GM23338 (cell line): ENCODE measurements at regions not wholly inside any gene's neighbourhood (a gene's known extent, or its start where the extent isn't known, plus 50 kb on each side); places are given as distances from the start of the nearest gene placed in this dataset.

Experiments
- ATAC-seq: fragments of 200-7000 bp; cut with Tn5 transposase; 3 replicates; pipeline ENCODE4 v1.9.1; 2020
- DNase-seq: peaks from one replicate; pipeline ENCODE4 v3.0.0-alpha.2; 2015; ENCODE audit warnings: low spot score
- H2AFZ ChIP-seq: fragments of 200-600 bp; sonication (generic); 2 replicates; pipeline ENCODE4 v1.8.0; 2016; ENCODE audit warnings: antibody characterized with exemption, mild to moderate bottlenecking, moderate library complexity
- H3F3A ChIP-seq: fragments of 200-600 bp; sonication (generic); replicated peaks from 2 replicates; pipeline ENCODE4 v1.8.0; 2017; ENCODE audit warnings: antibody characterized with exemption, mixed run types, low read depth
- H3K27ac ChIP-seq: fragments of 200-600 bp; sonication (generic); 2 replicates; pipeline ENCODE4 v1.6.1; 2016; ENCODE audit warnings: low read depth
- H3K27me3 ChIP-seq: fragments of 200-600 bp; sonication (generic); 2 replicates; pipeline ENCODE4 v1.8.0; 2016; ENCODE audit warnings: mild to moderate bottlenecking, mixed run types, moderate library complexity; ENCODE audit not compliant: insufficient read depth
- H3K36me3 ChIP-seq: fragments of 200-600 bp; sonication (generic); 2 replicates; pipeline ENCODE4 v1.8.0; 2016; ENCODE audit warnings: mild to moderate bottlenecking; ENCODE audit not compliant: insufficient read depth
- H3K4me1 ChIP-seq: fragments of 200-600 bp; sonication (generic); 2 replicates; pipeline ENCODE4 v1.8.0; 2016; ENCODE audit warnings: mild to moderate bottlenecking, moderate library complexity; ENCODE audit not compliant: insufficient read depth
- H3K4me2 ChIP-seq: fragments of 200-600 bp; sonication (generic); 2 replicates; pipeline ENCODE4 v1.7.1; 2017; ENCODE audit warnings: mixed run types
- H3K4me3 ChIP-seq: fragments of 200-600 bp; sonication (generic); 2 replicates; pipeline ENCODE4 v1.6.1; 2016; ENCODE audit warnings: mixed run types
- H3K79me2 ChIP-seq: fragments of 200-600 bp; sonication (generic); replicated peaks from 2 replicates; pipeline ENCODE4 v1.8.0; 2017; ENCODE audit warnings: mild to moderate bottlenecking; ENCODE audit not compliant: insufficient read depth
- H3K9me2 ChIP-seq: fragments of 200-600 bp; sonication (generic); 2 replicates; pipeline ENCODE4 v1.8.0; 2017; ENCODE audit not compliant: insufficient read depth
- H4K20me1 ChIP-seq: fragments of 200-600 bp; sonication (generic); replicated peaks from 2 replicates; pipeline ENCODE4 v1.8.0; 2017; ENCODE audit warnings: mild to moderate bottlenecking; ENCODE audit not compliant: insufficient read depth
- H3K27ac Mint-ChIP-seq: 2 replicates; pipeline ENCODE4 v1.8.0; 2020; ENCODE audit warnings: inconsistent platforms, mild to moderate bottlenecking, moderate library complexity, mixed read lengths
- H3K27me3 Mint-ChIP-seq: 3 replicates; pipeline ENCODE4 v1.8.0; 2022; ENCODE audit warnings: low read depth, mild to moderate bottlenecking, moderate library complexity, mixed read lengths, inconsistent platforms; ENCODE audit not compliant: insufficient read depth, poor library complexity
- H3K36me3 Mint-ChIP-seq: 3 replicates; pipeline ENCODE4 v1.8.0; 2021; ENCODE audit warnings: low read depth, mild to moderate bottlenecking, inconsistent platforms, moderate library complexity, mixed read lengths
- H3K4me1 Mint-ChIP-seq: 3 replicates; pipeline ENCODE4 v1.8.0; 2020; ENCODE audit warnings: mild to moderate bottlenecking, inconsistent platforms, mixed read lengths
- H3K4me3 Mint-ChIP-seq: 3 replicates; pipeline ENCODE4 v1.8.0; 2021; ENCODE audit warnings: moderate library complexity, mild to moderate bottlenecking, inconsistent platforms, mixed read lengths
- H3K9me3 Mint-ChIP-seq: 3 replicates; pipeline ENCODE4 v1.8.0; 2020; ENCODE audit warnings: moderate library complexity, mild to moderate bottlenecking, inconsistent platforms, mixed read lengths
- CREB1 ChIP-seq: fragments of 250-450 bp; sonication (Bioruptor Pico); IDR thresholded peaks from 2 replicates; pipeline ENCODE4 v1.5.0; 2020; ENCODE audit warnings: low read depth, mild to moderate bottlenecking, moderate library complexity
- EZH2 ChIP-seq: fragments of 200-600 bp; sonication (generic); IDR thresholded peaks from one replicate; pipeline ENCODE4 v1.8.0; 2017; ENCODE audit warnings: antibody characterized with exemption, mild to moderate bottlenecking, low read depth; ENCODE audit not compliant: unreplicated experiment
- EZH2phosphoT487 ChIP-seq: fragments of 200-600 bp; sonication (generic); IDR thresholded peaks from one replicate; pipeline ENCODE4 v1.8.1; 2018; ENCODE audit warnings: antibody characterized with exemption; ENCODE audit not compliant: unreplicated experiment
- JUNB ChIP-seq: IDR thresholded peaks from one replicate; pipeline ENCODE4 v1.6.1; 2016; ENCODE audit warnings: antibody characterized with exemption; ENCODE audit not compliant: unreplicated experiment
- NANOG ChIP-seq: IDR thresholded peaks from 2 replicates; pipeline ENCODE4 v1.6.1; 2016; ENCODE audit warnings: antibody characterized with exemption, borderline replicate concordance
- POLR2AphosphoS5 ChIP-seq: IDR thresholded peaks from 2 replicates; pipeline ENCODE4 v1.6.1; 2016; ENCODE audit warnings: antibody characterized with exemption, low read depth
- STAT1 ChIP-seq: IDR thresholded peaks from one replicate; pipeline ENCODE4 v1.6.1; 2016; ENCODE audit warnings: antibody characterized with exemption; ENCODE audit not compliant: unreplicated experiment
- ZNF114 ChIP-seq: fragments of 250-450 bp; sonication (Bioruptor Pico); IDR thresholded peaks from 2 replicates; pipeline ENCODE4 v1.5.0; 2020; ENCODE audit warnings: mild to moderate bottlenecking, moderate library complexity
- ZNF331 ChIP-seq: fragments of 250-450 bp; sonication (Bioruptor Pico); IDR thresholded peaks from 2 replicates; pipeline ENCODE4 v1.5.0; 2020; ENCODE audit warnings: low read depth, mild to moderate bottlenecking, moderate library complexity
- TF ChIP-seq, protein P1 (sequence below): IDR thresholded peaks from one replicate; pipeline ENCODE4 v1.6.1; 2018; ENCODE audit warnings: antibody characterized with exemption; ENCODE audit not compliant: unreplicated experiment
- TF ChIP-seq, protein P2 (sequence below): fragments of 250-450 bp; sonication (Bioruptor Pico); IDR thresholded peaks from 2 replicates; pipeline ENCODE4 v1.5.0; 2020; ENCODE audit warnings: mild to moderate bottlenecking, moderate library complexity
- TF ChIP-seq, protein P3 (sequence below): IDR thresholded peaks from 2 replicates; pipeline ENCODE4 v1.6.1; 2016; ENCODE audit warnings: antibody characterized with exemption
- TF ChIP-seq, protein P4 (sequence below), 2 experiments: fragments of 200-600 bp in 1 of 2; sonication (generic) in 1 of 2; conservative IDR thresholded peaks; 2 replicates each; pipeline versions ENCODE4 v1.5.1 to v1.6.1; 2016 to 2017; ENCODE audit warnings: antibody characterized with exemption in 2 of 2, low read depth in 2 of 2, mild to moderate bottlenecking in 2 of 2, moderate library complexity in 1 of 2

DNA sequence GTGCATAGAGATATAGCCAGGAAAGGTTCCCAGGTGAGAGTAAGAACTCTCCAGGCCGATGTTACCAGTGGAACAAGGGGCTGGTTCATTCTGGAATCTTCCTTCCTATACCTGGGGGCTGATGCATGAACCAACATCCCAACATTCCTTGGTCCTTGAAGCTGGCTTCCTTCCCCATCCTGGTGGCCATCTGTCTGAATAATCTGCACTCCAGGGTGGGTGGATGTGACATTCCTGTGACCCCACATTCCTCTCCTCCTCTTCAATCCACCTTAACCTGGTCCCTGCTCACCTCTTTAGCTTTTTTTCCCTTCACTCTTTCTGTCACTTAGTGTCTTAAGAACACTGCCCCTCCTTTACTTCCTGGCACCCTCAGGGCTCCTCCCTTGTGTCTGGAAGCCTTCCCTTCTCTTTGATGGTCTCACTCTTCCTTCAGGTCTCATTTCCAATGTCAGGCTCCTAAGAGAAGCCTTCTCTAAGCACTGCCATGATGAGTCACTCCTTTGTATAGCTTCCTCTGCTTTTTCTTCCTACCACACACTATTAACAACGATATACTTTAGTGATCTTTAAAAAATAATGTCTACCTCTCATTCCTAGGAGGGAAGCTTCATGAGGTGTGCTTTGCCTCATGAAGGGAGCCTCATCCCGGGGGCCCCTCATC lies 80.3 kb downstream of the BOD1 start:
- Histone ChIP-seq H3K9me2 (0 out of 2 replicates have a peak, but pooled peaks cover 3% of the 10 kb centered on the region), H4K20me1 (no peaks in the 10 kb centered on the region), H3K27me3 (no peaks in the 10 kb centered on the region), H3K27ac (no peak overlapping the region), H2AFZ (no peak overlapping the region), H3K36me3 (no peaks in the 10 kb centered on the region), H3F3A (no peaks in the 10 kb centered on the region), H3K4me2 (no peak overlapping the region), H3K79me2 (no peaks in the 10 kb centered on the region), H3K4me3 (no peak overlapping the region), H3K4me1 (no peaks in the 10 kb centered on the region)
- TF ChIP-seq JUNB (no peak), NANOG (no peak), EZH2 (no peak), POLR2AphosphoS5 (no peak), ZNF331 (CRISPR knock-in tag) (no peak), ZNF114 (CRISPR knock-in tag) (no peak), CREB1 (CRISPR knock-in tag) (no peak), EZH2phosphoT487 (no peak), STAT1 (no peak)
- TF ChIP-seq, protein P1, sequence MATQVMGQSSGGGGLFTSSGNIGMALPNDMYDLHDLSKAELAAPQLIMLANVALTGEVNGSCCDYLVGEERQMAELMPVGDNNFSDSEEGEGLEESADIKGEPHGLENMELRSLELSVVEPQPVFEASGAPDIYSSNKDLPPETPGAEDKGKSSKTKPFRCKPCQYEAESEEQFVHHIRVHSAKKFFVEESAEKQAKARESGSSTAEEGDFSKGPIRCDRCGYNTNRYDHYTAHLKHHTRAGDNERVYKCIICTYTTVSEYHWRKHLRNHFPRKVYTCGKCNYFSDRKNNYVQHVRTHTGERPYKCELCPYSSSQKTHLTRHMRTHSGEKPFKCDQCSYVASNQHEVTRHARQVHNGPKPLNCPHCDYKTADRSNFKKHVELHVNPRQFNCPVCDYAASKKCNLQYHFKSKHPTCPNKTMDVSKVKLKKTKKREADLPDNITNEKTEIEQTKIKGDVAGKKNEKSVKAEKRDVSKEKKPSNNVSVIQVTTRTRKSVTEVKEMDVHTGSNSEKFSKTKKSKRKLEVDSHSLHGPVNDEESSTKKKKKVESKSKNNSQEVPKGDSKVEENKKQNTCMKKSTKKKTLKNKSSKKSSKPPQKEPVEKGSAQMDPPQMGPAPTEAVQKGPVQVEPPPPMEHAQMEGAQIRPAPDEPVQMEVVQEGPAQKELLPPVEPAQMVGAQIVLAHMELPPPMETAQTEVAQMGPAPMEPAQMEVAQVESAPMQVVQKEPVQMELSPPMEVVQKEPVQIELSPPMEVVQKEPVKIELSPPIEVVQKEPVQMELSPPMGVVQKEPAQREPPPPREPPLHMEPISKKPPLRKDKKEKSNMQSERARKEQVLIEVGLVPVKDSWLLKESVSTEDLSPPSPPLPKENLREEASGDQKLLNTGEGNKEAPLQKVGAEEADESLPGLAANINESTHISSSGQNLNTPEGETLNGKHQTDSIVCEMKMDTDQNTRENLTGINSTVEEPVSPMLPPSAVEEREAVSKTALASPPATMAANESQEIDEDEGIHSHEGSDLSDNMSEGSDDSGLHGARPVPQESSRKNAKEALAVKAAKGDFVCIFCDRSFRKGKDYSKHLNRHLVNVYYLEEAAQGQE = no peak
- TF ChIP-seq, protein P2, sequence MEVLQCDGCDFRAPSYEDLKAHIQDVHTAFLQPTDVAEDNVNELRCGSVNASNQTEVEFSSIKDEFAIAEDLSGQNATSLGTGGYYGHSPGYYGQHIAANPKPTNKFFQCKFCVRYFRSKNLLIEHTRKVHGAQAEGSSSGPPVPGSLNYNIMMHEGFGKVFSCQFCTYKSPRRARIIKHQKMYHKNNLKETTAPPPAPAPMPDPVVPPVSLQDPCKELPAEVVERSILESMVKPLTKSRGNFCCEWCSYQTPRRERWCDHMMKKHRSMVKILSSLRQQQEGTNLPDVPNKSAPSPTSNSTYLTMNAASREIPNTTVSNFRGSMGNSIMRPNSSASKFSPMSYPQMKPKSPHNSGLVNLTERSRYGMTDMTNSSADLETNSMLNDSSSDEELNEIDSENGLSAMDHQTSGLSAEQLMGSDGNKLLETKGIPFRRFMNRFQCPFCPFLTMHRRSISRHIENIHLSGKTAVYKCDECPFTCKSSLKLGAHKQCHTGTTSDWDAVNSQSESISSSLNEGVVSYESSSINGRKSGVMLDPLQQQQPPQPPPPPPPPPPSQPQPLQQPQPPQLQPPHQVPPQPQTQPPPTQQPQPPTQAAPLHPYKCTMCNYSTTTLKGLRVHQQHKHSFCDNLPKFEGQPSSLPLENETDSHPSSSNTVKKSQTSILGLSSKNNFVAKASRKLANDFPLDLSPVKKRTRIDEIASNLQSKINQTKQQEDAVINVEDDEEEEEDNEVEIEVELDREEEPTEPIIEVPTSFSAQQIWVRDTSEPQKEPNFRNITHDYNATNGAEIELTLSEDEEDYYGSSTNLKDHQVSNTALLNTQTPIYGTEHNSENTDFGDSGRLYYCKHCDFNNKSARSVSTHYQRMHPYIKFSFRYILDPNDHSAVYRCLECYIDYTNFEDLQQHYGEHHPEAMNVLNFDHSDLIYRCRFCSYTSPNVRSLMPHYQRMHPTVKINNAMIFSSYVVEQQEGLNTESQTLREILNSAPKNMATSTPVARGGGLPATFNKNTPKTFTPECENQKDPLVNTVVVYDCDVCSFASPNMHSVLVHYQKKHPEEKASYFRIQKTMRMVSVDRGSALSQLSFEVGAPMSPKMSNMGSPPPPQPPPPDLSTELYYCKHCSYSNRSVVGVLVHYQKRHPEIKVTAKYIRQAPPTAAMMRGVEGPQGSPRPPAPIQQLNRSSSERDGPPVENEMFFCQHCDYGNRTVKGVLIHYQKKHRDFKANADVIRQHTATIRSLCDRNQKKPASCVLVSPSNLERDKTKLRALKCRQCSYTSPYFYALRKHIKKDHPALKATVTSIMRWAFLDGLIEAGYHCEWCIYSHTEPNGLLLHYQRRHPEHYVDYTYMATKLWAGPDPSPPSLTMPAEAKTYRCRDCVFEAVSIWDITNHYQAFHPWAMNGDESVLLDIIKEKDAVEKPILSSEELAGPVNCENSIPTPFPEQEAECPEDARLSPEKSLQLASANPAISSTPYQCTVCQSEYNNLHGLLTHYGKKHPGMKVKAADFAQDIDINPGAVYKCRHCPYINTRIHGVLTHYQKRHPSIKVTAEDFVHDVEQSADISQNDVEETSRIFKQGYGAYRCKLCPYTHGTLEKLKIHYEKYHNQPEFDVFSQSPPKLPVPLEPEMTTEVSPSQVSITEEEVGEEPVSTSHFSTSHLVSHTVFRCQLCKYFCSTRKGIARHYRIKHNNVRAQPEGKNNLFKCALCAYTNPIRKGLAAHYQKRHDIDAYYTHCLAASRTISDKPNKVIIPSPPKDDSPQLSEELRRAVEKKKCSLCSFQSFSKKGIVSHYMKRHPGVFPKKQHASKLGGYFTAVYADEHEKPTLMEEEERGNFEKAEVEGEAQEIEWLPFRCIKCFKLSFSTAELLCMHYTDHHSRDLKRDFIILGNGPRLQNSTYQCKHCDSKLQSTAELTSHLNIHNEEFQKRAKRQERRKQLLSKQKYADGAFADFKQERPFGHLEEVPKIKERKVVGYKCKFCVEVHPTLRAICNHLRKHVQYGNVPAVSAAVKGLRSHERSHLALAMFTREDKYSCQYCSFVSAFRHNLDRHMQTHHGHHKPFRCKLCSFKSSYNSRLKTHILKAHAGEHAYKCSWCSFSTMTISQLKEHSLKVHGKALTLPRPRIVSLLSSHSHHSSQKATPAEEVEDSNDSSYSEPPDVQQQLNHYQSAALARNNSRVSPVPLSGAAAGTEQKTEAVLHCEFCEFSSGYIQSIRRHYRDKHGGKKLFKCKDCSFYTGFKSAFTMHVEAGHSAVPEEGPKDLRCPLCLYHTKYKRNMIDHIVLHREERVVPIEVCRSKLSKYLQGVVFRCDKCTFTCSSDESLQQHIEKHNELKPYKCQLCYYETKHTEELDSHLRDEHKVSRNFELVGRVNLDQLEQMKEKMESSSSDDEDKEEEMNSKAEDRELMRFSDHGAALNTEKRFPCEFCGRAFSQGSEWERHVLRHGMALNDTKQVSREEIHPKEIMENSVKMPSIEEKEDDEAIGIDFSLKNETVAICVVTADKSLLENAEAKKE = no peak
- TF ChIP-seq, protein P3, sequence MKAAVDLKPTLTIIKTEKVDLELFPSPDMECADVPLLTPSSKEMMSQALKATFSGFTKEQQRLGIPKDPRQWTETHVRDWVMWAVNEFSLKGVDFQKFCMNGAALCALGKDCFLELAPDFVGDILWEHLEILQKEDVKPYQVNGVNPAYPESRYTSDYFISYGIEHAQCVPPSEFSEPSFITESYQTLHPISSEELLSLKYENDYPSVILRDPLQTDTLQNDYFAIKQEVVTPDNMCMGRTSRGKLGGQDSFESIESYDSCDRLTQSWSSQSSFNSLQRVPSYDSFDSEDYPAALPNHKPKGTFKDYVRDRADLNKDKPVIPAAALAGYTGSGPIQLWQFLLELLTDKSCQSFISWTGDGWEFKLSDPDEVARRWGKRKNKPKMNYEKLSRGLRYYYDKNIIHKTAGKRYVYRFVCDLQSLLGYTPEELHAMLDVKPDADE = no peak
- TF ChIP-seq, protein P4, sequence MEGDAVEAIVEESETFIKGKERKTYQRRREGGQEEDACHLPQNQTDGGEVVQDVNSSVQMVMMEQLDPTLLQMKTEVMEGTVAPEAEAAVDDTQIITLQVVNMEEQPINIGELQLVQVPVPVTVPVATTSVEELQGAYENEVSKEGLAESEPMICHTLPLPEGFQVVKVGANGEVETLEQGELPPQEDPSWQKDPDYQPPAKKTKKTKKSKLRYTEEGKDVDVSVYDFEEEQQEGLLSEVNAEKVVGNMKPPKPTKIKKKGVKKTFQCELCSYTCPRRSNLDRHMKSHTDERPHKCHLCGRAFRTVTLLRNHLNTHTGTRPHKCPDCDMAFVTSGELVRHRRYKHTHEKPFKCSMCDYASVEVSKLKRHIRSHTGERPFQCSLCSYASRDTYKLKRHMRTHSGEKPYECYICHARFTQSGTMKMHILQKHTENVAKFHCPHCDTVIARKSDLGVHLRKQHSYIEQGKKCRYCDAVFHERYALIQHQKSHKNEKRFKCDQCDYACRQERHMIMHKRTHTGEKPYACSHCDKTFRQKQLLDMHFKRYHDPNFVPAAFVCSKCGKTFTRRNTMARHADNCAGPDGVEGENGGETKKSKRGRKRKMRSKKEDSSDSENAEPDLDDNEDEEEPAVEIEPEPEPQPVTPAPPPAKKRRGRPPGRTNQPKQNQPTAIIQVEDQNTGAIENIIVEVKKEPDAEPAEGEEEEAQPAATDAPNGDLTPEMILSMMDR (conservative IDR thresholded peaks at IDR 0.05; ENCODE audit: low read depth in 2 of 2) = no peak
- Mint-ChIP-seq H3K4me1 (no peaks in the 10 kb centered on the region; the same call in none of the 3 replicates), H3K4me3 (no peak overlapping the region), H3K36me3 (no peaks in the 10 kb centered on the region), H3K27me3 (peaks cover 8% of the 10 kb centered on the region), H3K9me3 (no peaks in the 10 kb centered on the region), H3K27ac (no peak overlapping the region)
- ATAC-seq = no peak
- DNase-seq = no peak
